ENCODE measurements at regions not wholly inside any gene's neighbourhood (a gene's known extent, or its start where the extent isn't known, plus 50 kb on each side); places are given as distances from the start of the nearest gene placed in this dataset.

- TF ChIP-seq CREB1 (CRISPR knock-in tag; IDR thresholded peaks at IDR 0.05; ENCODE audit: low read depth) (no peak), JUNB (IDR thresholded peaks at IDR 0.05; ENCODE audit: unreplicated experiment) (no peak), EZH2 (IDR thresholded peaks at IDR 0.05; ENCODE audit: low read depth, unreplicated experiment) (no peak), POLR2AphosphoS5 (IDR thresholded peaks at IDR 0.05; ENCODE audit: low read depth) (no peak), ETS1 (IDR thresholded peaks at IDR 0.05) (no peak), EZH2phosphoT487 (IDR thresholded peaks at IDR 0.05; ENCODE audit: unreplicated experiment) (no peak), ZNF331 (CRISPR knock-in tag; IDR thresholded peaks at IDR 0.05; ENCODE audit: low read depth) (no peak), NANOG (IDR thresholded peaks at IDR 0.05; ENCODE audit: borderline replicate concordance) (no peak)
- TF ChIP-seq, protein P1, sequence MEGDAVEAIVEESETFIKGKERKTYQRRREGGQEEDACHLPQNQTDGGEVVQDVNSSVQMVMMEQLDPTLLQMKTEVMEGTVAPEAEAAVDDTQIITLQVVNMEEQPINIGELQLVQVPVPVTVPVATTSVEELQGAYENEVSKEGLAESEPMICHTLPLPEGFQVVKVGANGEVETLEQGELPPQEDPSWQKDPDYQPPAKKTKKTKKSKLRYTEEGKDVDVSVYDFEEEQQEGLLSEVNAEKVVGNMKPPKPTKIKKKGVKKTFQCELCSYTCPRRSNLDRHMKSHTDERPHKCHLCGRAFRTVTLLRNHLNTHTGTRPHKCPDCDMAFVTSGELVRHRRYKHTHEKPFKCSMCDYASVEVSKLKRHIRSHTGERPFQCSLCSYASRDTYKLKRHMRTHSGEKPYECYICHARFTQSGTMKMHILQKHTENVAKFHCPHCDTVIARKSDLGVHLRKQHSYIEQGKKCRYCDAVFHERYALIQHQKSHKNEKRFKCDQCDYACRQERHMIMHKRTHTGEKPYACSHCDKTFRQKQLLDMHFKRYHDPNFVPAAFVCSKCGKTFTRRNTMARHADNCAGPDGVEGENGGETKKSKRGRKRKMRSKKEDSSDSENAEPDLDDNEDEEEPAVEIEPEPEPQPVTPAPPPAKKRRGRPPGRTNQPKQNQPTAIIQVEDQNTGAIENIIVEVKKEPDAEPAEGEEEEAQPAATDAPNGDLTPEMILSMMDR (conservative IDR thresholded peaks at IDR 0.05; ENCODE audit: low read depth in 2 of 2) = no peak
- TF ChIP-seq, protein P2, sequence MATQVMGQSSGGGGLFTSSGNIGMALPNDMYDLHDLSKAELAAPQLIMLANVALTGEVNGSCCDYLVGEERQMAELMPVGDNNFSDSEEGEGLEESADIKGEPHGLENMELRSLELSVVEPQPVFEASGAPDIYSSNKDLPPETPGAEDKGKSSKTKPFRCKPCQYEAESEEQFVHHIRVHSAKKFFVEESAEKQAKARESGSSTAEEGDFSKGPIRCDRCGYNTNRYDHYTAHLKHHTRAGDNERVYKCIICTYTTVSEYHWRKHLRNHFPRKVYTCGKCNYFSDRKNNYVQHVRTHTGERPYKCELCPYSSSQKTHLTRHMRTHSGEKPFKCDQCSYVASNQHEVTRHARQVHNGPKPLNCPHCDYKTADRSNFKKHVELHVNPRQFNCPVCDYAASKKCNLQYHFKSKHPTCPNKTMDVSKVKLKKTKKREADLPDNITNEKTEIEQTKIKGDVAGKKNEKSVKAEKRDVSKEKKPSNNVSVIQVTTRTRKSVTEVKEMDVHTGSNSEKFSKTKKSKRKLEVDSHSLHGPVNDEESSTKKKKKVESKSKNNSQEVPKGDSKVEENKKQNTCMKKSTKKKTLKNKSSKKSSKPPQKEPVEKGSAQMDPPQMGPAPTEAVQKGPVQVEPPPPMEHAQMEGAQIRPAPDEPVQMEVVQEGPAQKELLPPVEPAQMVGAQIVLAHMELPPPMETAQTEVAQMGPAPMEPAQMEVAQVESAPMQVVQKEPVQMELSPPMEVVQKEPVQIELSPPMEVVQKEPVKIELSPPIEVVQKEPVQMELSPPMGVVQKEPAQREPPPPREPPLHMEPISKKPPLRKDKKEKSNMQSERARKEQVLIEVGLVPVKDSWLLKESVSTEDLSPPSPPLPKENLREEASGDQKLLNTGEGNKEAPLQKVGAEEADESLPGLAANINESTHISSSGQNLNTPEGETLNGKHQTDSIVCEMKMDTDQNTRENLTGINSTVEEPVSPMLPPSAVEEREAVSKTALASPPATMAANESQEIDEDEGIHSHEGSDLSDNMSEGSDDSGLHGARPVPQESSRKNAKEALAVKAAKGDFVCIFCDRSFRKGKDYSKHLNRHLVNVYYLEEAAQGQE (IDR thresholded peaks at IDR 0.05; ENCODE audit: unreplicated experiment) = no peak
Observed at GRCh38 chr7:41114131-41114530, 588.8 kb downstream of the INHBA start.

Data from GM23338 (cell line).